HepG2 (cell line): ENCODE measurements at regions not wholly inside any gene's neighbourhood (a gene's known extent, or its start where the extent isn't known, plus 50 kb on each side); places are given as distances from the start of the nearest gene placed in this dataset.

ENCODE experiments used
- ATAC-seq: fragments of 200-7000 bp; cut with Tn5 transposase; 3 replicates; pipeline ENCODE4 v1.9.1; 2020; ENCODE audit warnings: mild to moderate bottlenecking, moderate library complexity
- BruUV-seq: library from RNA; stranded (reverse); fragments of 400-500 nt; replicated peaks from 2 replicates; lab custom pipeline; 2021; lab: Mats Ljungman, UMichigan
- CTCF ChIA-PET: fragments of 300-600 bp; formaldehyde crosslinking; extraction: SDS; loops from one replicate; lab custom pipeline; 2021; ENCODE audit warnings: low total read pairs, inconsistent platforms, low intra/inter-chr PET ratio; lab: Yijun Ruan, JAX
- POLR2A ChIA-PET: fragments of 350-600 bp; sonication (Branson Sonifier 250); formaldehyde crosslinking; loops from one replicate; lab custom pipeline; 2020; ENCODE audit warnings: antibody characterized with exemption, inconsistent platforms; lab: Yijun Ruan, JAX
- DNase-seq: peaks from one replicate; pipeline ENCODE4 v3.0.0-alpha.2; 2015; ENCODE audit warnings: low spot score
- FAIRE-seq: peaks from 3 replicates; lab custom pipeline; 2011; peaks lifted over from hg19 to GRCh38; lab: Jason Lieb, UNC
- H2AFZ ChIP-seq: one replicate; pipeline ENCODE4 v1.6.1; 2011; ENCODE audit warnings: low read length, inconsistent platforms
- H3K27ac ChIP-seq: fragments of 300-600 bp; 3 replicates; pipeline ENCODE4 v1.8.0; 2011; ENCODE audit warnings: mixed run types, mild to moderate bottlenecking, mixed read lengths, low read length, inconsistent platforms; ENCODE audit not compliant: insufficient read depth; ENCODE audit errors: extremely low read length
- H3K27me3 ChIP-seq, 2 experiments: fragments of 200-600 bp in 1 of 2; 2 replicates in 1 of 2; 3 replicates in 1 of 2; pipeline versions ENCODE4 v1.6.0 to v1.8.0; 2011; ENCODE audit warnings: low read length in 2 of 2, mild to moderate bottlenecking in 2 of 2, moderate library complexity in 2 of 2, inconsistent platforms in 1 of 2; ENCODE audit not compliant: insufficient read depth in 2 of 2, control insufficient read depth in 1 of 2
- H3K36me3 ChIP-seq, 2 experiments: fragments of 200-600 bp in 1 of 2; replicated peaks in 1 of 2; 2 replicates in 1 of 2; 3 replicates in 1 of 2; pipeline versions ENCODE4 v1.5.1 to v1.8.0; 2011; ENCODE audit warnings: low read length in 2 of 2, inconsistent platforms in 1 of 2; ENCODE audit not compliant: insufficient read depth in 2 of 2, control insufficient read depth in 1 of 2
- H3K4me1 ChIP-seq: 2 replicates; pipeline ENCODE4 v1.5.1; 2012; ENCODE audit warnings: low read length, inconsistent platforms; ENCODE audit not compliant: insufficient read depth
- H3K4me2 ChIP-seq: 2 replicates; pipeline ENCODE4 v1.6.0; 2011; ENCODE audit warnings: low read depth, low read length, inconsistent platforms
- H3K4me3 ChIP-seq, 3 experiments: fragments of 200-600 bp in 1 of 3; sonication (generic), shearing (Covaris generic) in 1 of 3; replicated peaks in 1 of 3; 2 replicates each; pipeline ENCODE4 v1.5.1; 2011 to 2016; ENCODE audit warnings: low read length in 3 of 3, inconsistent platforms in 2 of 3, low read depth in 2 of 3, mild to moderate bottlenecking in 2 of 3, control low read depth in 1 of 3, mixed read lengths in 1 of 3; ENCODE audit not compliant: insufficient read depth in 1 of 3
- H3K79me2 ChIP-seq: one replicate; pipeline ENCODE4 v1.6.1; 2011; ENCODE audit warnings: low read length, inconsistent platforms; ENCODE audit not compliant: insufficient read depth
- H3K9ac ChIP-seq: 2 replicates; pipeline ENCODE4 v1.6.0; 2011; ENCODE audit warnings: mild to moderate bottlenecking, low read depth, low read length, inconsistent platforms; ENCODE audit not compliant: insufficient read depth
- H3K9me3 ChIP-seq: 2 replicates; pipeline ENCODE4 v1.5.1; 2012; ENCODE audit warnings: mild to moderate bottlenecking, low read length
- H4K20me1 ChIP-seq: 2 replicates; pipeline ENCODE4 v1.6.0; 2011; ENCODE audit warnings: inconsistent platforms, mild to moderate bottlenecking, low read length, moderate library complexity; ENCODE audit not compliant: insufficient read depth
- CC2D1A ChIP-seq: sonication (generic); formaldehyde crosslinking; IDR thresholded peaks from 2 replicates; pipeline ENCODE4 v1.8.1; 2023; ENCODE audit warnings: mild to moderate bottlenecking, missing genetic modification reagents
- GABPB1 ChIP-seq: IDR thresholded peaks from 2 replicates; pipeline ENCODE4 v1.6.1; 2016; ENCODE audit warnings: mild to moderate bottlenecking, missing genetic modification reagents, moderate library complexity, missing compliant biosample characterization
- NR2C2 ChIP-seq: sonication (generic); formaldehyde crosslinking; IDR thresholded peaks from 2 replicates; pipeline ENCODE4 v1.4.0; 2020; ENCODE audit warnings: missing genetic modification reagents, mild to moderate bottlenecking, moderate library complexity, borderline replicate concordance
- TBX2 ChIP-seq: sonication (generic); formaldehyde crosslinking; IDR thresholded peaks from 2 replicates; pipeline ENCODE4 v1.5.0; 2020; ENCODE audit warnings: missing genetic modification reagents, mild to moderate bottlenecking, borderline replicate concordance
- THAP11 ChIP-seq: IDR thresholded peaks from 2 replicates; pipeline ENCODE4 v1.6.1; 2016; ENCODE audit warnings: missing biosample characterization, missing genetic modification reagents
- ZBTB3 ChIP-seq: sonication (generic); formaldehyde crosslinking; IDR thresholded peaks from 2 replicates; pipeline ENCODE4 v1.4.0; 2020; ENCODE audit warnings: low read depth, mild to moderate bottlenecking, moderate library complexity, missing genetic modification reagents, borderline replicate concordance
- ZFP90 ChIP-seq: sonication (generic); formaldehyde crosslinking; IDR thresholded peaks from 2 replicates; pipeline ENCODE4 v1.8.0; 2022; ENCODE audit warnings: missing genetic modification reagents, mild to moderate bottlenecking, inconsistent platforms, borderline replicate concordance
- ZNF256 ChIP-seq: sonication (generic); formaldehyde crosslinking; conservative IDR thresholded peaks from 2 replicates; pipeline ENCODE4 v1.4.0; 2020; ENCODE audit warnings: missing genetic modification reagents
- ZNF564 ChIP-seq: sonication (generic); formaldehyde crosslinking; IDR thresholded peaks from 2 replicates; pipeline ENCODE4 v1.8.1; 2023; ENCODE audit warnings: mild to moderate bottlenecking, missing genetic modification reagents
- ZNF737 ChIP-seq: sonication (generic); formaldehyde crosslinking; IDR thresholded peaks from 2 replicates; pipeline ENCODE4 v1.5.0; 2020; ENCODE audit warnings: missing genetic modification reagents, mild to moderate bottlenecking, borderline replicate concordance
- ZNF746 ChIP-seq: sonication (generic); formaldehyde crosslinking; IDR thresholded peaks from 2 replicates; pipeline ENCODE4 v1.8.0; 2022; ENCODE audit warnings: mild to moderate bottlenecking, missing genetic modification reagents
- WGBS: methylation state at CpG from one replicate; pipeline ENCODE4 v1.1.6; 2017; ENCODE audit warnings: low lambda C conversion rate; 5-methylcytosine and 5-hydroxymethylcytosine counted together
- in situ Hi-C: cut with HindIII; loops from 2 replicates; pipeline ENCODE4 v1.10.0; 2017; ENCODE audit warnings: low pct_unique_long_range_greater_than_20kb; ENCODE audit not compliant: extremely low pct_ligation_motif_present
- intact Hi-C: fragments of 100-400 bp; cut with micrococcal nuclease; formaldehyde crosslinking; loops from one replicate; pipeline ENCODE4 v1.10.0; 2022; ENCODE audit not compliant: unreplicated experiment
- TF ChIP-seq, protein P1 (sequence below): sonication (generic); formaldehyde crosslinking; IDR thresholded peaks from 2 replicates; pipeline ENCODE4 v1.4.0; 2020; ENCODE audit warnings: low read depth, mild to moderate bottlenecking, missing genetic modification reagents
- TF ChIP-seq, protein P2 (sequence below): sonication (generic); formaldehyde crosslinking; IDR thresholded peaks from 2 replicates; pipeline ENCODE4 v1.4.0; 2020; ENCODE audit warnings: mild to moderate bottlenecking, missing genetic modification reagents, borderline replicate concordance

- no peaks in the 10 kb centered on the region for H4K20me1 ChIP-seq
- BruUV-seq: no TSS peak
- no peak overlapping the region for H3K4me3 ChIP-seq
- H3K9me3 ChIP-seq: no peaks in the 10 kb centered on the region
- no peak for ATAC-seq
- H3K36me3 ChIP-seq: no peaks in the 10 kb centered on the region
- H2AFZ ChIP-seq: no peak overlapping the region
- DNase-seq: no peak
- intact Hi-C loops: no loop called here
- no peak overlapping the region for H3K9ac ChIP-seq
- in situ Hi-C loops: no loop called here
- H3K79me2 ChIP-seq: no peaks in the 10 kb centered on the region
- POLR2A ChIA-PET: no interaction called here
- no peak for FAIRE-seq
- H3K4me1 ChIP-seq: no peaks in the 10 kb centered on the region
- no peaks in the 10 kb centered on the region for H3K27me3 ChIP-seq
- TF ChIP-seq, protein P1, sequence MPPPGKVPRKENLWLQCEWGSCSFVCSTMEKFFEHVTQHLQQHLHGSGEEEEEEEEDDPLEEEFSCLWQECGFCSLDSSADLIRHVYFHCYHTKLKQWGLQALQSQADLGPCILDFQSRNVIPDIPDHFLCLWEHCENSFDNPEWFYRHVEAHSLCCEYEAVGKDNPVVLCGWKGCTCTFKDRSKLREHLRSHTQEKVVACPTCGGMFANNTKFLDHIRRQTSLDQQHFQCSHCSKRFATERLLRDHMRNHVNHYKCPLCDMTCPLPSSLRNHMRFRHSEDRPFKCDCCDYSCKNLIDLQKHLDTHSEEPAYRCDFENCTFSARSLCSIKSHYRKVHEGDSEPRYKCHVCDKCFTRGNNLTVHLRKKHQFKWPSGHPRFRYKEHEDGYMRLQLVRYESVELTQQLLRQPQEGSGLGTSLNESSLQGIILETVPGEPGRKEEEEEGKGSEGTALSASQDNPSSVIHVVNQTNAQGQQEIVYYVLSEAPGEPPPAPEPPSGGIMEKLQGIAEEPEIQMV (CRISPR knock-in tag): no peak
- TF ChIP-seq THAP11 (CRISPR knock-in tag): no peak
- CTCF ChIA-PET: no interaction called here
- WGBS: 35% methylated on average over 4 of the region's 4 CpGs
- no peak overlapping the region for H3K4me2 ChIP-seq
- no peak overlapping the region for H3K27ac ChIP-seq
Measured at GRCh38 chr14:55977392-55978150, 140.6 kb upstream of the PELI2 start.

GRCh38 chr14:55979096-55979495, 139.1 kb upstream of the PELI2 start:
- intact Hi-C loops: no loop called here
- CTCF ChIA-PET: no interaction called here
- TF ChIP-seq ZNF564 (CRISPR knock-in tag) (no peak), ZNF256 (no peak), ZNF737 (no peak), ZFP90 (CRISPR knock-in tag) (no peak), ZBTB3 (CRISPR knock-in tag) (no peak), TBX2 (no peak), ZNF746 (CRISPR knock-in tag) (no peak), CC2D1A (no peak), GABPB1 (CRISPR knock-in tag) (no peak), NR2C2 (CRISPR knock-in tag) (no peak)
- TF ChIP-seq, protein P2, sequence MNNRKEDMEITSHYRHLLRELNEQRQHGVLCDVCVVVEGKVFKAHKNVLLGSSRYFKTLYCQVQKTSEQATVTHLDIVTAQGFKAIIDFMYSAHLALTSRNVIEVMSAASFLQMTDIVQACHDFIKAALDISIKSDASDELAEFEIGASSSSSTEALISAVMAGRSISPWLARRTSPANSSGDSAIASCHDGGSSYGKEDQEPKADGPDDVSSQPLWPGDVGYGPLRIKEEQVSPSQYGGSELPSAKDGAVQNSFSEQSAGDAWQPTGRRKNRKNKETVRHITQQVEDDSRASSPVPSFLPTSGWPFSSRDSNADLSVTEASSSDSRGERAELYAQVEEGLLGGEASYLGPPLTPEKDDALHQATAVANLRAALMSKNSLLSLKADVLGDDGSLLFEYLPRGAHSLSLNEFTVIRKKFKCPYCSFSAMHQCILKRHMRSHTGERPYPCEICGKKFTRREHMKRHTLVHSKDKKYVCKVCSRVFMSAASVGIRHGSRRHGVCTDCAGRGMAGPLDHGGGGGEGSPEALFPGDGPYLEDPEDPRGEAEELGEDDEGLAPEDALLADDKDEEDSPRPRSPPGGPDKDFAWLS (CRISPR knock-in tag): no peak

More at GRCh38 chr14:55979096-55979495, 139.1 kb upstream of the PELI2 start:
- Histone ChIP-seq H3K27ac (no peak overlapping the region), H3K9me3 (no peaks in the 10 kb centered on the region), H2AFZ (no peak overlapping the region), H4K20me1 (no peaks in the 10 kb centered on the region), H3K4me1 (no peaks in the 10 kb centered on the region), H3K36me3 (no peaks in the 10 kb centered on the region), H3K9ac (no peak overlapping the region), H3K4me2 (no peak overlapping the region), H3K79me2 (no peaks in the 10 kb centered on the region), H3K4me3 (no peak overlapping the region), H3K27me3 (no peaks in the 10 kb centered on the region)
- DNase-seq (no peak), ATAC-seq (no peak), FAIRE-seq (no peak)
- 6% methylated on average over 2 of the region's 2 CpGs for WGBS
- in situ Hi-C loops: no loop called here
- POLR2A ChIA-PET: no interaction called here
- BruUV-seq: no TSS peak
